GM21390 (cell line): ENCODE measurements at regions not wholly inside any gene's neighbourhood (a gene's known extent, or its start where the extent isn't known, plus 50 kb on each side); places are given as distances from the start of the nearest gene placed in this dataset.
A peak's percentile ranks its signal among the peaks of the same experiment; 100 is the strongest.

Source experiments
- ATAC-seq: cut with Tn5 transposase; IDR thresholded peaks from one replicate; pipeline ENCODE4 v1.9.1; 2021; ENCODE audit not compliant: unreplicated experiment

DNA sequence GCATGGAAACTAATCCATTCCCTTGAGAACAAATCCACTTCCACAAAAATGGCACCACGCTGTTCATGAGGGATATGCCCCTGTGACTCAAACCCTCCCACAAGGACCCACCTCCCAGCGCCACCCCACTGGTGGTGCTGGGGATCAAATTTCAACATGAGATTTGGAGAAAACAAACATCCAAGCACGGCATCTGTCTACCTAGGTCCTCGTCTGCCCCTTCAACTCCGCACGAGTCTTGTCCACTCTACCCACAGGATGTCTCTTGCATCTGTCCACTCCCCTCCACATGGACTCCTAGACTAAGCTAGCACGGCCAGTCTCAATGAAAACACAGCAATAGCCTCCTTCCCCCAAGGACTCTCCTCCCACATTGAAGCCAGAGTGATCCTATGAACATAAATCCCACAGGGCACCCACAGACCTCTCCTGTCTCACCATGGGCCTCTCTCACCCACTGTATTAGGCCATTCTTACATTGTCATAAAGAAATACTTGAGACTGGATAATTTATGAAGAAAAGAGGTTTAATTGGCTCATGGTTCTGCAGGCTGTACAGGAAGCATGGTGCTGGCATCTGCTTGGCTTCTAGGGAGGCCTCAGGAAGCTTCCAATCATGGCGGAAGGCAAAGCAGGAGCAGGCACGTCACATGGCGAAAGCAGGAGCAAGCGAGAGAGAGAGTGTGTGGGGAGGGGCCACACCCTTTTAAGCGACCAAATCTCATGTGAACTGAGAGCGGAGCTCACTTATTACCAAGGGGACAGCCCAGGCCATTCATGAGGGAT, 101.4 kb downstream of the TOMM20 start:
- ATAC-seq = no peak

DNA sequence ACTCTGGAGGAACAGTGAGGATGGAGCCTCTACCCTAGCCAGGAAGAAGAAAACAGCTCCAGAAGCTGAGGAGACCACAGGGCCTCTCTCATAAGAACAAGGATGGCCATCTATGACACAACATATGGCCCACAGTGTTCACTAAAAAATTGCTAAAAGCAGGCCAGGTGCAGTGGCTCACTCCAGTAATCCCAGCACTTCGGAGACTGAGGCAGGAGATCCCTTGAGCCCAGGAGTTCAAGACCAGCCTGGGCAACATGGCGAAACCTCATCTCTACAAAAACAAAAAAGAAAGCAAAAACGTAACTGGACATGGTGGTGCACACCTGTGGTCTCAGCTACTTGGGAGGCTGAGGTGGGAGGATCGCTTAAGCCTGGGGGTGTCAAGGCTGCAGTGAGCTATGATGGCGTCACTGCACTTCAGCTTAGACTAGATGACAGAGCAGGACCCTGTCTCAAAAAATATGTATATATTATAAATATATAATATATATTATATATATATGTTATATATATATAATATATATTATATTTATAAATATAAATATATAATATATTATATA, 103.1 kb downstream of the TOMM20 start:
- no peak for ATAC-seq

DNA sequence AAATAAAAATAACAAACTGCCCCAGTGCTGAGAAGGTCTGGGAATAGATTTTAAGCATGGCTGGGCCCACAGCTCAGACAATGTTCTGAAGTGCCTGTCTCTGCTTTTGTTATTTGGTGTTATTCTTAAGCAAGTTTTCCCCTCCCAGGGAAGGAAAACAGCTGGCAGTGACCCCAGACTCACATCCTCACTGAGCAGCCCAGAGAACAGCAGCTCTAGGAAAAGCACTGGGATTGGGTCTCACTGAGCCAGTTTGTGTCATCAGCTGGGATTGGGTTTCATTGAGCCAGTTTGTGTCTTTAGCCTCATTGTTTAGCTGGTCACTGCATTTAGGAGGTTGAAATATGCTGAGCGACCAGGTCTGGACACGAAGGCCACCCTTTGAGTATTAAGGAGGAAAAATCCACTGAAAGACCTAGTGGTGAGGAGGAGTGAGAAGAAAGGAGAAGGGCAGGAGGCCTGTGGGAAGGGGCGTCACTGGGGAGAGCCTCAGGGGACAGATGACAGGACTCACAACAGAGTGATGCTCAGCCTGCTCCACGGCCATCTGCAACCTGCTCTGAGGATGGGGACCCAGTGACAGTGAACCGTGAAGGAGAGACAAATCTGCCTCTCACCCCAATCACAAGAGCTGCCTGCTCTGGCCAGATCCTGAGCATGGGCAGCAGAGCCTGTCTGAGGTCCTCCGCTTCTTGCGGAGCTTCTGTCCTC, 103.8 kb downstream of the TOMM20 start:
- ATAC-seq = no peak

DNA sequence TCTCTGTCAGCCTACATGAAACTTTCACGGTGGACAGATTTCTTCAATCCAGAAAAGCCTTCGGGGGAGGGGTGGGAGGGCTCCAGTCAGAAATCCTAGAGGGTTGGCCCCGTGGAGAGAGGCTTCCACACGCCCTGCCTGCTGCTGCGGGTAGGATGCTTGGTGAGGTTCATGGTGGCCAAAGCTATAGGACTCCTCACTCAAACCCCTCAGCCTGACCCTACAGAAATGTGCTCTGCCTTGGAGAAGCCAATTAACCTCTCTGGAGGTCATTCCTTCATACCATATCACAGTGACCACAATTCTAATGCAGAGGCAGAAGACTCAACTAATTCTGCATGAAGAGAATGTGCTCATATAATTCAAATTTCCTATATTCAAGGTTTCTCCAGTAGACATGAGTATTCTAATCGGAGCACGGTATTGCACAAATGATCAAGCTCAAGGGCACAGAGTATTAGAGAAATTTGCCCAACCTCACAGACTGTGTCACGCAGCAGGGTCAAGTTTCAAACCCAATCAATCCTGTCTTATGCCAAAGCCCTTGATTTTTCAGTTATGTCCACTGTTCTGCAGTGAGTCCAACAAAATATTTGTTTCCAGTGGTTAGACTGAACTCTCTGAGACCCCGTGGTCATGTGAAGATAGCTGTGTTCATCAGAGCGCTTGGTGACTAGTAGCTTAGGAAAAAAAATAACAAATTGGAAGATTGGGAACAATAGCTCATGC, 104.8 kb downstream of the TOMM20 start:
- ATAC-seq = no peak

DNA sequence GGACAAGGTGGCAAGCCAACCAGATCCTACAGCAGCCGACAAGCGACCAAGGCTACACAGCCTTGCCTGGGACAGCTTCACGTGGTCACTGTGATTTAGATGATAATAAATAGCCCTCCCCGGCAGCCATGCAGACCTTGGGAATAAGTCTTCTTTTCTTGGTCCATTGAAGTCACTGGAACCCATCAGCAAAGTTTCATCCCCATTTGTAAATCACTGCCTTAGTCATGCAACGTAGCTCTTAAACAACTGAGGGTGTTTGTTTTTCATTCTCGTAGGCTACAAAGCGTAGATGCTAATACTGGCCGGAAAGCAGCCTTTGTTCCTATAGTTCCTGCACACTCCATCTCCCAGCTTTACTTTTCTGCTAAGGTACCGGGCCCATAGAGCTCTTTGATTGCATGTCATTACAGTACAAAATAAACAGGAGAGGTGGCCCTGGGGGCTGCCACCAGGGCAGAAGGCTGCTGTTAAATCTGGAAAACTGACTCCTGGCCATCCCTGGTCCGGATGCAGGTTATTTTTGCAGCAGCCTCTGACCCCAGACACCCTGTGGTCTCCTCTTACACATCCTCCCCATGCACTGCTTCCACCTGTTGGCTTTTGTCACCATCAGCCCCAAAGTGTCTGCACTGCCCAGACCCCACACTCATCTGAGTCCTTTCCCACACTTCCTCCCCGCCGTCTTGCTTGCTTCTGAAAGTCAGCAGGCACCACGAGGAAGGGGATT, 105.5 kb downstream of the TOMM20 start:
- peak; percentile 53 for ATAC-seq

DNA sequence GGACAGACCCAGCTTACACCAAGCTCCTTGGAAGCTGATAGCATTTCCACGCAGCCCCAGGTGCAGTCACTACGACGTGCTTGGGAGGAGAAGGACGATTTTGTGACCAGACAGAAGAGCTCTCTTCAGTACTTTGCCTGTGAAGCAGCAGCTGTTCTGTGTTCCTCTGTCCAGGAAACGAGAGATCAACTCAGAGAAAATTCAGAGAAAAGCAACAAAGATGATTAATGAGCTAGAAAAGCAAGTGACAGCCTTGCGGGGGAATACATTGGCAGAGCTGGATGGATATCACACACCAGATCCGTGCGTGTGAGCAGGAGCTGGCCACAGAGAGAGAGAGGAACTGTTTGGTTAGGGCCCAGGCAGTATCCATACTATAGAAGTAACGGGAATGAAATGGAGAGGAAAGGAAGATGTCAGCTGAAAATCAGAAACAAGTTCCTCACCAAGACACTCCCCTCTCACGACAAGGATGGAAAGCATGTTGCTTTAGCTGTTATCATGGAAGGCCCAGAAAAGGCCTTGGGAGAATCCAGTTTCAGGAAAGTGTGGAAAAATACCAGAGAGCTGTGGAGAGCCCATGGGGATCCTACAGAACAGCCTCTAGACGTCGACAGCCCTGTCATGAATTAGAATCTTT, 106.2 kb downstream of the TOMM20 start:
- ATAC-seq = no peak

DNA sequence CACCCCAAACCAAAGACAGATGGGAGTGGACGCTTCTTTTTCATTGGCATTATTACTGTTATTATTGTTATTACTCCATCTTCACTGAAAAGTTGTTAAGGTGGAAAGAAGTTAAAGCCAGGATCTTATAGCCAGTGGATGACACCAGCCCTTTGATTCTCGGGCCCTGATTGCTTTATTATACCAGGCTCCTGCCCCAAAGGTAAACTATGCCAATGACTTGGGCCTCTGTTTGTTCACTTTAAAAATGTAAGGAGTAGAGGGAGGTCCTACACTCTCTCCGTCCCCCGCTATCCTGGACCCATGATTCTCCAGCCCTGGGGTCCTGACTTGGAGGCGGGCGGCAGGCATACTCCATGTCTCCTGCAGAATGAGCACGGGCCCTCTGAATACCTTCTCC, 106.8 kb downstream of the TOMM20 start:
- ATAC-seq = no peak

DNA sequence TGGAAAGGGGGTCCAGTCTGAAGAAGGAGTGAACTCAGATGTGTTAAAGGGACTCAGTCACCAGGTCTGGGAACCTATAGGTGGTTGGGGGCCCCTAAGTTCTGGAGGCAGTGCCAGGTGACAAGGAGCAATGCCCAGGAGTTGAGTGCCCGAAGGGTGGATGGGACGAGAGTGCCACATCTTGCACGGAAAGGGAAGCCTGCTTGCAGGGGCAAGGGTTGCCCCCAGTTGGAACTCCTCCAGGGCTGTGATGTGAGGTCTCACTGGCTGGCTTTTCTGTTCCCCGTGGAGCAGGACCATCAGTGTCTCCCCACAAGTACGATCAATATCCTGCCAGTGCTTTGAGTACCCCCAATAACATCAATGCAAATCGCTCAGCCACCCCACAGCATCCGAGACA, 107.3 kb downstream of the TOMM20 start:
- no peak for ATAC-seq

DNA sequence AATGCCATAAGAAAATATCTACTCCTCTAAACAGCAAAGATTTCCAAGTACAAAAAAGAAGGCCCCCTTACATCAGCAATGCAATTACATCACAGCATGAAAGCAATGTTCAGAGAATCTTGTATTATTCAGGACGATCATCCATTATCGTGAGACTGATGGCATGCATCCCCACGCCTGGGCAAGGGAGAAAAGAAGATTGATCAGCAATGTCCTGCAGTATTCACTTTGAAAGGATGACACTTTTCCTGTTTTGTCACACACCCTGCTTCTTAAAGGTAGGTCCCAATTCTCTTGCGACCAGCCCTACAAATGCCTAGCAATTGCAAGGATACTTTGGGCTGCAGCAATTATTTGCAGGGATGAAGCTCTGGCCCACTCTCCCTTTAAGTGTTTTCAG, 108.7 kb downstream of the TOMM20 start:
- no peak for ATAC-seq

DNA sequence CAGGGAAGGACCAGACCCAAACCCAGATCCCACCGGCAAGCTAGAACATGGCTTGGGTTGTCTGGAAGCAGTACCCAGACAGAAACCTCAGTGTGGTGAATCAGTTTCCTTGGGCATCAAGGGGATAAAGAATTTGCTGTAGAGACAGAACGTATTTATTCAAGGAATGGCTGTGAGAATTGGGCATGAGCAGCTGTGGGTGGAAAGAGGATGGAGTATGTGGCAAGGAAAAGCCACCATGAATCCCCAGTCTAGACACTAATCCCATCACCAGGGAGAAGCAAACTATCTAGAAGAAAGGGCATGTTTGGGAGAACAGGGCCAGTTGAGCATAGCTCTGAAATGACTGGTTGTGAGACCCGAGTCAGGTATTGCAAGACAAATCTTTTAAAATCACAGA, 109.2 kb downstream of the TOMM20 start:
- no peak for ATAC-seq

DNA sequence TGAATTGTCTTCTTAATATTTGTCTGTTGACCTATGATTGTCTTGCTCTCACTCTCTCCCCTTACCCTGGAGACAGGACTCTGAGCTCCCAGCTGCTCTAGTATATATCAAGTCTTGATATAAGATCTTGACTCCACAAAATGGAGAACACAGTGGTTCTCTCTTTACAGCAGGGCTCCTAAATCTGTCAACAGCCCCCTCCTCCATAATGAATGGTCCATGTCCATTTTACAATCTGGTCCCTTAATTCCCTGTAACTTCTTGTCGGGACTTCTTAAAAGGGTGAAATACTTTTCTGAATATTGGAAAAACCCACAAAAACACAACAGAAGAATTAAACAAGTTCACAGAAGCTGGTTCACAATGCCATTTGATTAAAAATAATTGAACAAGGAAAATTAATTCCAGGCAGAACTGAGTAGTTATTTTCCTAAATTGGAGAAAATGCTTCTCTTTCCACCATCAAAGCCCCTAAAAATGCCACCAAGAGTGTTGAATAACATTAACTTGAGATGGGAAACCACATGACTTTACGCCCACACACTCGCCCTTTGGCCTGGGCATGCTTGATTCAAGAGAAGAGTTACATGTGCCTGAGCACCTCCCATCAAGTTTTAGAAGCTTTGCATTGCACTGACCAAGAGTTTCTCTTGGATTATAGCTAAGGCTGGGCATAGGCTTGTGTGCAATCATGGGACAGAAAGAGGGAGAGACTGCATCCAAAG, 109.8 kb downstream of the TOMM20 start:
- no peak for ATAC-seq

DNA sequence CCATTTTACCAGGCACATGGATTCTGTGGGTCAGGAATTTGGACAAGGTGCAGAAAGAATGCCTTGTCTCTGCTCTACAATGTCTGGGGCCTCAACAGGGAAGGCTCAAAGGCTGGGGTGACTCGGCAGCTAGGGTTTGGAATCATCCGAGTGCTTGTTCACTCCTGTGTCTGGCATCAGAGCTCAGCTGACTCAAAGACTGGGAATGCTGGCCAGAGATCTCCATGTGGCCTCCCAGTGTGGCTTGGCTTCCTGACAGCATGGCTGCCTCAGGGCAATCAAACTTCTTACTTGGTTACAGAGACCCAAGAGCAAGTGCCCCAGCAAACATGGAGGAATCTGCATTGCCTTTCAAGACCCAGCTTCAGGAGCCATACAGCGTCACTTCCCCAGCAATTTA, 110.5 kb downstream of the TOMM20 start:
- ATAC-seq = no peak

DNA sequence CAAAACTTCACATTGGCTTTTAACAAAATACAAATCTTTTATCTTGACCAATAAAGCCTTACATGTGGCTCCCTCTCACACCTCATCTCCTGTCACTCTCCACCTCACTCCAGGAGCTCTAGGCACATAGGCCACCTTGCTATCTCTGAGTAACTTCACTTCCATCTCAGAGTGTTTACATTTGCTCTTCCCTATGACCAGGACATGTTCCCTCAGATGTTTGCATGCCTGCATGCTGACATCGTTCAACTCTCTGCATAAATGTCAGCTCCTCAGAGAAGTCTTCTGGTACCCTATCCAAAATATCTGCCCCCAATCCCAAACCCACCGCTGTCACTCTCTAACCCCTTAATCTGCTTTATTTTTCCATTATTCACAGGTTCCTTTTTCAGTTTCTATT, 110.9 kb downstream of the TOMM20 start:
- no peak for ATAC-seq

DNA sequence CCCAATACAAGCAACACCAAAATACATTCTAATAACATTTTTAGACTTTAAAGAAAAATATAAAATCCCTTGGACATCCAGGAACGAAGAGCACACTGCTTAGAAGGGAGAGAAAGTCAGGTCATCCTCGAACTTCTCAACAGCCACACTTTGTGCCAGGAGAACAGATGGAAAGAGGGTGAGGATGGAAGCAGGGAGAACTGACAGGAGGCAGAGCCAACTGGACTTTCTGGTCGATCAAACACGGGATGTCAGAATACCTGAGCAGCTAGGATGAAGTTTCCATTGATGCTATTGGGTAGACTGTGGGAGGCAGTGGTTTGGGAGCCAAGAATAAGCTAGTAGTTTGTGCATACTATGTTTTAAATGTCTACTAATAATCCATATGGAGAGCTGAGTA, 111.4 kb downstream of the TOMM20 start:
- no peak for ATAC-seq

DNA sequence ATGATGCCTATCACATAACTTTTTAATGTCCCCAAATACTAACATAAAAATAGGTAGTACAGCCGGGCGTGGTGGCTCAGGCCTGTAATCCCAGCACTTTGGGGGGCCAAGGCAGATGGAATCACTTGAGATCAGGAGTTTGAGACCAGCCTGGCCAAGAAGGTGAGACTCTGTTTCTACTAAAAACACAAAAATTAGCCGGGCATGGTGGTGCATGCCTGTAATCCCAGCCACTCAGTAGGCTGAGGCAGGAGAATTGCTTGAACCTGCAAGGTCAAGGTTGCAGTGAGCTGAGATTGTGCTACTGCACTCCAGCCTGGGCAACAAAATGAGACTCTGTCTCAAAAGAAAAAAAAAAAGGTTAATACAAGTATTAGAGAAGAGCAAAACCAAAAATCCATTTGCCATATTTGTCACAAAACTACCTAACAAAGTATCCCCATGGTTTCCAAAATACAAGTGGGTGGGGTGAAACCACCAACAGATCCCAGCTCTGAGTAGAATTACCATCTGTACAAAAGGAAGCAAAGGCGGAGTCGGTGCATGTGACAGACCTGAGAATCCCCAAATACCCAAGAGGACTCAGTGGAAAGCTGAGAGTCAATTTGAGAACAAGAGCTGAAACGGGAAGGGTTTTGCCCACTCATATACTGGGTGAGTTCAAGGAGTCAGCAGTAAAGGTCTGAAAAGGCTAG, 113.2 kb downstream of the TOMM20 start:
- peak; percentile 38 for ATAC-seq

DNA sequence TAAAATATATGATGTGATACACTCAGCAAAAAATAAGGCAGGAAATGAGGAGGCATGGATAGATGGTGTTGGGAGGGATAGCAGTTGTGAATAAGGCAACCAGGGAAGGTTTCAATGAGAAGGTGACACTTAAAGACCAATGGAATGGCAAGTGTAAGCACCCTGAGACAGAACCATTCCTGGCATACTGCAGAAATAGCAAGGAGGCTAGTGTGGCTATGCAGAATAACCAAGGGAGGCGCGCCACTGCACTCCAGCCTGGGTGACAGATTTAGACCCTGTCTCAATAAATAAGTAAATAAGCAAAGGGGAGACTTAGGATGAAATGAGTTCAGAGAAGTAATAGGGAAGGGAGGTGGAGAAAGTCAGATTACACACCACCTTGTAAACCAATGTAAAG, 113.9 kb downstream of the TOMM20 start:
- ATAC-seq = no peak

DNA sequence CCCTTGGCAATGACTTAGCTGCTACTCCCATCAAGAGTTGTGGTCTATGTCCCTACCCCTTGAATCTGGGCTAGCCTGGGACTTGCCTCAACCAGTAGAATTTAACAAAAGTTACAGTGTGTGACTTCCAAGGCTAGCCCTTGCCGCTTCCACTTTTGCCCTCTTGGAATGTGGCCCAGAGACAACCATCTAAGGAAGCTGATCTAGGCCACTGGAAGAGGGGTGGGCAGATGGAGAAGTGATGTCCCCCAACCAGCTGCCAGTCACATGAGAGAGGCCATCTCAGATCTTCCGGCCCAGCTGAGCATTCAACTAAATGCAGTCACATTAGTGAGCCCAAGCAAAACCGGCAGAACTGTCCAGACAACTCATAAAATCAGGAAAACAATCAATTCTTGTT, 115.1 kb downstream of the TOMM20 start:
- ATAC-seq = no peak

DNA sequence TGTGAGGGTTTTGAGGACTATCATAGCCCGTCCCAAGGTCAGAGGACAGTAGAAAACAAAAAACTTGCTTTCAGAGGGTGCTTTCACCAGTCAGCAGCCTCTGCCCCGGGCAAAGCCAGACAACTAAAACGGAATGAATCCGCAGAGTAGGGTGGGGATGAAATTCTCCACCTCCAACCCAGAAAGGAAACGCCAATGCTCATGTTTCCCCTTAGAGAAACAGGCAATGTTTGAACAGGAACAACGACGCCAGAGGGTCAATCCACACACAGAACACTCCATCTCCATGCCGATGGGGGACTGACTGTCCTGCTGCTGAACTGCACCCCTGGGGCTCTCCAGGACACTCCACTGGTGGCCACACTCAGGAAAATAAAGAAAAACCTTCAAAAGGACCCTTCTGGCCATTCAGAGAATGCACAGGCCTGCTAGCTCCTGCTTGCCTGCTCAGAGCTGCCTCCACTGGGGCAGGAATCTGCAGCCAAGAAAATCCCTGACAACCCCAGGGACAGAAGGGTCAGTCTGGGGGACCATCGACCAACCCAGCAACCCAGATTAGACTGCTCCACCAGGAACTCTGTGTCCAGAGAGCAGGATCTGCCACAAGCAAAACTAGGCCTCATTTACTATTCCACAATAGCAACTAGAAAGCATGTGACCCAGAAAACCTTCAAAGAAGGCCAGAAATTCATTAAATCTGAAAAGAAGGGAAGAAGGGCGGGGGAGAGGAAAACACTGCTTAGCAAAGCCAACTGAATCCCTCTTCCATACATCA, 116.0 kb downstream of the TOMM20 start:
- ATAC-seq = no peak
